CD4-positive, alpha-beta T cell treated with Interleukin-17A for 1 hour (primary cell): ENCODE measurements at regions not wholly inside any gene's neighbourhood (a gene's known extent, or its start where the extent isn't known, plus 50 kb on each side); places are given as distances from the start of the nearest gene placed in this dataset.

Experiments used
- DNase-seq: peaks from one replicate; pipeline ENCODE4 v3.0.0-alpha.2; 2020

DNA sequence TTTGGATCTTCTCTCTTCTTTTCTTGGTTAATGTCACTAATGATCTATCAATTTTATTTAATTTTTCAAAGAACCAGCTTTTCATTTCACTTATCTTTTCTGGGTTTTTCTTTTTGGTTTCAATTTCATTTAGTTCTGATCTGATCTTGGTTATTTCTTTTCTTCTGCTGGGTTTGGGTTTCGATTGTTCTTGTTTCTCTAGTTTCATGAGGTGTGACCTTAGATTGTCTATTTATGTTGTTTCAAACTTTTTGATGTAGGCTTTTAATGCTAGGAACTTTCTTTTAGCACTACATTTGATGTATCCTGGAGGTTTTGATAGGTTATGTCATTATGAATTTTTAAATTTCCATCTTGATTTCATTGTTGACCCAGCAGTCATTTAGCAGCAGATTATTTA lies 142.3 kb downstream of the C11orf87 start:
- no peak for DNase-seq

DNA sequence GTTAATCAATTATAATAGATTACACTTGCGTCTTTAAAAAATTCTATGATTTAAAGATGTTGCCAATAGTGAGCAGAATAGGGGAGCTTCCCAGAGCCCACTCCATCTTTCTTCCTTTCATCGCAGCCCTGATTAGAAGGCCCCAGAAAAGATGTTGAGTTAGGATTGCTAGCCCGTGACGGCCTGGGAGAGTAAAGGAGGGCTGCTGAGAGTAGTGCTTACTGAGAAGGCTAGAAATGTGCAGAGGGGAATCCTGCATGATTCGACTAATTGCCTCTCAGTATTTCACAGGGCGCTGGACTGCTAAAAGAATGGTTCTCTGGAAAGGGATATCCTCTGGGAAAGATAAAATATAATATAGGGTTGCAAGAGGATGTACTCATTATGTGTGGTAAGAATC lies 160.5 kb downstream of the C11orf87 start:
- DNase-seq: no peak

GRCh38 chr11:109584001-109584972 lies 162.3 kb downstream of the C11orf87 start:
- no peak for DNase-seq

- no peak for DNase-seq
Observed at GRCh38 chr11:109586789-109587188, 164.8 kb downstream of the C11orf87 start.

- no peak for DNase-seq
Observed at GRCh38 chr11:109590782-109591181, 168.8 kb downstream of the C11orf87 start.

GRCh38 chr11:109597336-109597735 lies 175.3 kb downstream of the C11orf87 start:
- DNase-seq: no peak

- DNase-seq: no peak
Observed at GRCh38 chr11:109604481-109605400, 182.8 kb downstream of the C11orf87 start.

DNA sequence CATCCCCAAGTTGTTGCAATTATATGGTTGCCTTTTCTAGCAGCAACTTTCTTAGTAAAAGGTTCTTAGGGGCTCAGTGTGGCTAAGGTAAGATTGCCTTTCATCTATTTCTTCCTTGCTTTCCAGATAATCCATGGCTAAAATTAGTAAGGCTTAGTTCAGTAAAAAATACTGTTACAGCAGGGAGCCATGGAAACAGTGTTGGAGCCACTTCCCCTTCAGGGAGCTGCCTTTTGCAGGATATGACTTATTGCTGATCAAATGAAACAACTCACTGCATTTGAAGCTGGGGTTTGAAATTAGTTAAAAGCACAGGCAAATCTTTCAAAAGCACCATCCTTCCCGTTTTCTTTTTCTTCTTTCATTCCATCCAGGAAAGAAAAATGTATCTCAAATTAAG lies 184.3 kb downstream of the C11orf87 start:
- no peak for DNase-seq

DNA sequence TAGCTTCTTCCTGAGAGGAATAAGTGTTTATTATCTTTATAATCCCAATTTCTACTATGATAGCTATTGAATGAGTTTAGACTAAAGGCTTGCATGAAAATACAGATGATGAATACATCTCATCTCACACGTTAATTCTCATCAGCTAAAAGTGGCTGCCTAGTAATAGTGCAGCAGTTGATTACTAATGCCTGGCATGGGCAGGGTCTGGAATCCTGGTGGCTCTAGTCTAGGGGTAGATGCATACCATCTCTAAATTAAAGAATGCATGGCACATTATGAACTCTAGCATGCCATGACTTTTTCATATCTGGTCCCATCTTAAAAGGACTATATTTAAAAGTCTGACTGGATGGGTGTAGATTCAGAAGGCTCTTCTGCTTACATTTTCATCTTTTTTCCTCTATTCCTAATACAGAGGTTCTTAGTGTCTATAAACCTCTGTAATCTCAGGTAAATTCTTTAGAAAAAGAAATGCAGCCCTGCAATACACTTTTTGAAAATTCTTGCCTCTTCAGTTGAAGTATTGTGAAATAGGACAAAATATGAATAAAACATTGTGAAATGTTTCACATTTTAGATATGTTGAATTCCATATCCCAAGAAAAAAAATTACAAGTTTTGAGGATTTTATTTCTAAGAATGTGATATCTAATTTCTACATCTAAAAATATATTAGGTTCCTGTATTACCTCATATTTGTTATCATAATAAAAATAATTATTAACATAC lies 187.6 kb downstream of the C11orf87 start:
- DNase-seq: no peak

- DNase-seq: no peak
Observed at GRCh38 chr11:109612496-109612895, 190.5 kb downstream of the C11orf87 start.

- no peak for DNase-seq
Observed at GRCh38 chr11:109619498-109619897, 197.5 kb downstream of the C11orf87 start.

- no peak for DNase-seq
Observed at GRCh38 chr11:109629734-109630133, 207.7 kb downstream of the C11orf87 start.

GRCh38 chr11:109641549-109641948 lies 219.6 kb downstream of the C11orf87 start:
- DNase-seq: no peak

GRCh38 chr11:109644152-109644551 lies 222.2 kb downstream of the C11orf87 start:
- no peak for DNase-seq

- no peak for DNase-seq
Observed at GRCh38 chr11:109648804-109649203, 226.8 kb downstream of the C11orf87 start.

GRCh38 chr11:109654091-109654490 lies 232.1 kb downstream of the C11orf87 start:
- DNase-seq: no peak

GRCh38 chr11:109658190-109658589 lies 236.2 kb downstream of the C11orf87 start:
- DNase-seq: no peak

DNA sequence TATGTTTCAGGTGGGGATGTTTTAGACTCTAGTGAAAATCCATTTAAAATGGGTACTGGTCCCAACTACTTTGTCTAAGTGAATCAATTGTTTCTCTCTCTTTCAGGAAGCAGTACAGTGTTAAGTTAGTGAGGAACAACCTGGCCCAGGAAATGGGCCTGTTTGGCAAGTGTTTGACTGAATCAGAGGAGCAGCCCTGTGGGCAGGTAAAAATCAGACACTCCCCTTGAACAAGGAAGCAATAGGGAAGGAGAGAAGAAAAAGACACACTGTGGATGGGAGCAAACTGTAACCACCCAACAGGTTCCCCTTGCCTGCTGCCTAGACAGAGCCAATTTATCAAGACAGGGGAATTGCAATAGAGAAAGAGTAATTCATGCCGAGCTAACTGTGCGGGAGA lies 245.7 kb downstream of the C11orf87 start:
- DNase-seq: no peak

DNA sequence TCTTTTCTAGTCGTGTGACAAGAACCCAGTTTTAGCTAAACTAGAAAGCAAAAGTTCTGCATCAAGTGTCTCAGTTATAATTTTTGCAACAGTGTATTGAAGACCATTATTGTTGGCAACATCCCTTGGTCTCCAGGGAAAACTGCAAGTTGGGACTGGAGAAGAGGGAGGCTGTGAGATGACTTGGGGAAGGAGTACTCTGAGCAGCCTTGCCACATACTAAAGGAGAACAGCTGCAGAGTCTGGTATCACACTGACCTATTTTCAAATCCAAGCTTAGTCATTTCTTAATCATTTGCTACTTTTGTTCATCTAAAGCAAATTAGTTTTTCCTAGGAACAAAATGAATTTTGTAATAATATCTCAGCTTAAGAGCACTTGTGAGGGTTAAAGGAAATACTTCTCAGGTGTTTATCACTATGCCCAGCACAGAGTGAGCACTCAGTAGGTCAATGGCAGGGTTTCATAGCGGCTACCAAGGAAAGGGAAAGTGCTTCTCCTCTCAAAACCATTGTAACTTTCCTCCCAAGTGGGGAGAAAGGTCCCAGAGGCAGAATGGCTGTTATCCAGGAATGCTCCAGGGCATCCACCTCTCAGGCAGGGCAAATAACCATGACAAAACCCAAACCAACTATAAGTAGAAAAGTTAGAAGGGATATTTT lies 247.1 kb downstream of the C11orf87 start:
- no peak for DNase-seq

DNA sequence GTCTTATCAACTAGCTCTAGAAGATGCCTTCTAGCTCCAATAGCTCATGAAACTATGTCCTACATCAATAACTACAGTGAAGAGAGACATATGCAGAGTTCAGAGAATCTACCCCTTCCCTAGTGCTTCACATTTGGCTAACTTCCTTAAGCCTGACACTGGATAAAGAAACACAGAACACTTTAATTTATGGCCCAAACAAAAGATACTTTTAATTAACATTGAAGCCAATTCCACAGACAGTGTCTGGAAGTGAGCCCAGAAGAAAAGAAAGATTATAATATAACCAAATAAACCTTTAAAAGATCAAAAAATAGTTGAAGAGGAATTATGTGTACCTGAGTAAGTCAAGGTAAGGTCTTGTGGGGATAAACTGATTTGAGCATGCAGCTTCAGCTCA lies 255.2 kb downstream of the C11orf87 start:
- DNase-seq: no peak

- DNase-seq: no peak
Observed at GRCh38 chr11:109677876-109678275, 255.9 kb downstream of the C11orf87 start.

DNA sequence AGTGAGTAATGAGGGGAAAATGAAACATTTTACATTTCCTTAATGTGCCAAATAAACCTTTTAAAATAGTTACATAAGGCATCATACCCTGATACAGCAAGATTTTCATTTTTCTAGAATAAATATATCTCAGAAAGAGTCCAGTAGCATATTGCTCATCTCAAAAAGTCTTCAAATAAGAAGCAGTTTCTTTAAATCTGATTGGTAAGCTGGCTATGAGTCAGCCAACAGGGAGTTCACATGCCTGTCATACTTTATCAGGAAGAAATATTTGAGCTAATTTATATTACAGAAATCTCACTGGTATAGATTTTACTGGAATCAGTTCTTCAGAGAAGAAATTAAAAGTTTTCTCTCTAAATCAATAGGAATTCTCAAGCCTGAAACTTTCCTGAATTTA lies 258.1 kb downstream of the C11orf87 start:
- DNase-seq: no peak
